GM10266 (cell line): ENCODE measurements at regions not wholly inside any gene's neighbourhood (a gene's known extent, or its start where the extent isn't known, plus 50 kb on each side); places are given as distances from the start of the nearest gene placed in this dataset.

ENCODE experiments used
- DNase-seq: peaks from one replicate; pipeline ENCODE4 v3.0.0; 2012; ENCODE audit errors: extremely low spot score
- TF ChIP-seq, protein P1 (sequence below): IDR thresholded peaks from 2 replicates; pipeline ENCODE4 v1.5.1; 2012; ENCODE audit warnings: mild to moderate bottlenecking, low read depth; ENCODE audit not compliant: control insufficient read depth, insufficient read depth; ENCODE audit errors: missing control alignments

- DNase-seq: no peak
- TF ChIP-seq, protein P1, sequence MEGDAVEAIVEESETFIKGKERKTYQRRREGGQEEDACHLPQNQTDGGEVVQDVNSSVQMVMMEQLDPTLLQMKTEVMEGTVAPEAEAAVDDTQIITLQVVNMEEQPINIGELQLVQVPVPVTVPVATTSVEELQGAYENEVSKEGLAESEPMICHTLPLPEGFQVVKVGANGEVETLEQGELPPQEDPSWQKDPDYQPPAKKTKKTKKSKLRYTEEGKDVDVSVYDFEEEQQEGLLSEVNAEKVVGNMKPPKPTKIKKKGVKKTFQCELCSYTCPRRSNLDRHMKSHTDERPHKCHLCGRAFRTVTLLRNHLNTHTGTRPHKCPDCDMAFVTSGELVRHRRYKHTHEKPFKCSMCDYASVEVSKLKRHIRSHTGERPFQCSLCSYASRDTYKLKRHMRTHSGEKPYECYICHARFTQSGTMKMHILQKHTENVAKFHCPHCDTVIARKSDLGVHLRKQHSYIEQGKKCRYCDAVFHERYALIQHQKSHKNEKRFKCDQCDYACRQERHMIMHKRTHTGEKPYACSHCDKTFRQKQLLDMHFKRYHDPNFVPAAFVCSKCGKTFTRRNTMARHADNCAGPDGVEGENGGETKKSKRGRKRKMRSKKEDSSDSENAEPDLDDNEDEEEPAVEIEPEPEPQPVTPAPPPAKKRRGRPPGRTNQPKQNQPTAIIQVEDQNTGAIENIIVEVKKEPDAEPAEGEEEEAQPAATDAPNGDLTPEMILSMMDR: no peak
Observed at GRCh38 chr2:41847744-41848441, 199.9 kb upstream of the PKDCC start.

DNA sequence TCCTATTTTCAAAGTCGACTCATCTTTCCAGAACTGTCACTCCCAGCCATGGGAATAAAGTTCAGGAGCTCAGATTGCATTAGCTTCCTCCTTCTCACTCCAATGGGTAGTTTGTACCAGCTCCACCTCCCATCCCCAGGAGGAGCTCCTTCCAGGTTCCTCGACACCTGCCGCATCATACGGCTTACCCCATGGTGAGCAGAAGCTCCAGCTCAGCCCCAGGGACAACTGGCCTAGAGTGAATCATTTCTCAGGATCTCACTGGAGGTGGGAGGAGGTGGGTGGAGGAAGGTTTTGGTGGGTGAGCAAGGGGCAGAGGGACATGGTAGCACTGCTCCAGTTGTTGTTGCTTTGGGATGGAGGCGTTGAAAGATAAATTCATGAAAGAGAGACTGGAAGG, 196.3 kb upstream of the PKDCC start:
- no peak for DNase-seq
- TF ChIP-seq, protein P1: no peak

GRCh38 chr2:41853427-41854191, 194.2 kb upstream of the PKDCC start:
- DNase-seq: no peak
- TF ChIP-seq, protein P1: peak; percentile 52

GRCh38 chr2:41854227-41854626, 193.6 kb upstream of the PKDCC start:
- TF ChIP-seq, protein P1: no peak
- no peak for DNase-seq

DNA sequence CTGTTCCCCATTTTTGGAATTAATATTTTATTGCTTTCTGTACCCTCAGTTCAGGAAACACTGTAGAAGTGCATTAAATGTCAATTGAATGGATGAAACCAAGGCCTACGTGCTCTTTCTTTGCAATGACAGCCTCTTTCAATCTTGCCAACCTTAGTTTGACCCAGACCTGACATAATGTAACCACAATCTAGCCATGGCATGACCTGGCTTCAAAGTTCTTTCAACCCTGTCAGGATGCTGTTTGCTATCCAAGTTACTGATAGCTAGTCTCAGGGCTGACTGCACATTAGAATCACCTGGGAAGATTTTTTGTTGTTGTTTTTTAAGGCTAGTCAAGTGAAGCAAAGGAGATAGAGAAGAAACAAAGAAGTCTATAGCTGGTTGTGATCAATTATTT, 190.9 kb upstream of the PKDCC start:
- DNase-seq: no peak
- TF ChIP-seq, protein P1: no peak

DNA sequence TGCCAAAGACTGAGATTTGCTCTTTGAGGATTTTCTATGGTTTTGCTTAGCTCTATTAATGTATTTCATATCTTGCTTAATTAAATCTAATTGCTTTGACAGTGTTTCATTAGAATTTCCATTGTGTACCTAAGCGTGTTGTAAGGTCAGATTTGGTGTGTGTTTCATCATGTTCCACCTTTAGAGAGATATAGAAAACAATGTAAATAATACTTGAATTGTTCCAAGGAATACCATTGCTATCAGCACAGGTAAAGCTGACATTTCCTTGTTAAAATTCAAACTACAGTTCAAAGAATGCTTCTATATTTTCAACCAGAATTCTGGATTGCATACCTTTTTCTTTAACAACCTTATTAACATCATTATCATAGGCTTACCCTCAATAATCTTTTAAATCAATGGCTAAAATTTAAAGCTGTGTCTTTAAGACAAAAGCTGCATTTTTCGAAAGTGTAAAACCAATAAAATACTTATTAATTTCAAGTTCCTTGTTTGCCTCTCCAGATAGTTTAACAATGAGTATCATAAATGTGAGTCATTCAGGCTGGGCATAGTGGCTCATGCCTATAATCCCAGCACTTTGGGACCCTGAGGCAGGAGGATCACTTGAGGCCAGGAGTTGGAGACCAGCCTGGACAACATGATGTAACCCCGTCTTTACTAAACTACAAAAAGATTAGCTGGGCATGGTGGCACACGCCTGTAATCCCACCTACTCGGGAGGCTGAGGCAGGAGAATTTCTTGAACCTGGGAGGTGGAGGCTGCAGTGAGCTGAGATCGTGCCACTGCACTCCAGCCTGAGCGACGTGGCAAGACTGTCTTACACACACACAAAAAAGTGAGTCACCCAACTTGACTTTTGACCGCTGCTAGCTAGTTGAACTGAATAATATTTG, 188.0 kb upstream of the PKDCC start:
- no peak for DNase-seq
- TF ChIP-seq, protein P1: no peak
